Pancreas (tissue), 10 donors: ENCODE measurements at regions not wholly inside any gene's neighbourhood (a gene's known extent, or its start where the extent isn't known, plus 50 kb on each side); places are given as distances from the start of the nearest gene placed in this dataset.

Experiments used
- ATAC-seq, 4 donors: fragments of 200-7000 bp; cut with Tn5 transposase; one replicate each; pipeline versions ENCODE4 v1.8.0 to v1.9.1; 2020; ENCODE audit warnings: mild to moderate bottlenecking in 4 of 4, moderate library complexity in 4 of 4
- DNase-seq, 6 donors: peaks; one replicate each; pipeline ENCODE4 v3.0.0-alpha.2; 2020
- FAIRE-seq: peaks from 2 replicates; lab custom pipeline; 2012; peaks lifted over from hg19 to GRCh38; lab: Jason Lieb, UNC
- H3K27ac ChIP-seq, 4 donors: fragments of 200-600 bp; sonication (generic); 1 replicate in 3 of 4; 2 replicates in 1 of 4; pipeline versions ENCODE4 v1.5.0 to v1.8.0; 2020
- H3K27me3 ChIP-seq, 4 donors: fragments of 200-600 bp; one replicate each; pipeline ENCODE4 v1.8.0; 2021
- H3K36me3 ChIP-seq, 3 donors: fragments of 200-600 bp; sonication (generic) in 1 of 3; one replicate each; pipeline versions ENCODE4 v1.5.0 to v1.8.0; 2020 to 2021
- H3K4me1 ChIP-seq, 3 donors: fragments of 200-600 bp; one replicate each; pipeline ENCODE4 v1.8.0; 2021
- H3K4me3 ChIP-seq, 4 donors: fragments of 200-600 bp; sonication (generic) in 2 of 4; one replicate each; pipeline versions ENCODE4 v1.5.0 to v1.8.0; 2020 to 2021
- H3K9me3 ChIP-seq, 4 donors: fragments of 200-600 bp; one replicate each; pipeline ENCODE4 v1.8.0; 2021
- WGBS, 2 donors: extraction: QIAGEN DNeasy Blood & Tissue Kit; methylation state at CpG; one replicate each; pipeline ENCODE4 v1.1.7; 2013; 5-methylcytosine and 5-hydroxymethylcytosine counted together
- intact Hi-C, 3 donors: fragments of 100-400 bp; cut with DNase I; formaldehyde crosslinking; loops; one replicate each; pipeline versions ENCODE4 v1.11.1 to v1.14.2; 2022
- TF ChIP-seq, protein P1 (sequence below), 4 donors: fragments of 200-600 bp; sonication (generic) in 3 of 4; IDR thresholded peaks; one replicate each; pipeline versions ENCODE4 v1.5.0 to v1.8.0; 2021; ENCODE audit warnings: antibody characterized with exemption in 4 of 4
- donor health status: healthy with polysubstance abuse.
- donor health status: DM: no; HTN: no; CAD: no; lungs with moderate emphysema.
- donor health status: DM: no; HTN: no; CAD: no.
- donor health status: control.
- donor health status: control.
- donor health status: Bipolar disorder and iron deficiency.
- donor health status: DM: yes; HTN: yes; CAD: no.
- donor health status: DM: no; HTN: no; CAD: no.
- donor health status: DM: no; HTN: no; CAD: no.
- donor health status: DM: yes; HTN: yes; CAD: no.

DNA sequence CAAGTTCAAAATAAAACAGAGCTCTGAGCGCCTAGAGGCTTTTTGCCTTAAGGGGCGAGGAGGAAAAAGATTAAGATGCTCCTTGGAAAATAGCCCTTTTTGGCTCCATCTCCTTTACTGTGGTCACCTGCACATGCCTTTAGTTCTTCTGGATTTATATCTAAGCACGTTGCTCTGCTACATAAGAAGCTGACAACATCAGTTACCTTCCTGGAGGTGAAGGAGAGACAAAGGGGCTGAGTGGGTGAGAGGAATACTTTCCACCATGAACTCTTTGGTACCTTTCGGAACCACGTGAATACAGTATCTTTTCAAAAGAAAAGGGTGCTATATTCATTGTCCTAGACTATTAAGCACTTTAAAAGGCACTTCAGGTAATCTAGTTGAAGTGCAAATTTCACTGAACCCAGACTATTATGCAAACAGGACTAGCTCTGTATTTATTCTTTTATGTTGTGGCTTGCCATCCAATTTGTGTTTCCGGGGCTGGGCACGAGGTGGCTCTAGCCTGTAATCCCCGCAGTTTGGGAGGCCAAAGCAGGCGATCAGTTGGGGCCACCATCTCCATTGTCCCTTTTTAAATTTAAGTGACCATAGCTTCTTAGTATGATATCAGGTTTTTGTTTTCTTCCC is 201.5 kb downstream of the TM9SF2 start:
- Histone ChIP-seq H3K4me1 (no peaks in the 10 kb centered on the region), H3K36me3 (no peaks in the 10 kb centered on the region), H3K27ac (no peak overlapping the region), H3K4me3 (no peak overlapping the region), H3K9me3 (no peaks in the 10 kb centered on the region), H3K27me3 (no peaks in the 10 kb centered on the region)
- FAIRE-seq (no peak), ATAC-seq (no peak), DNase-seq (no peak)
- 91 to 92% methylated on average over 9 of the region's 9 CpGs for WGBS, 2 donors
- intact Hi-C loops = no loop called here
- TF ChIP-seq, protein P1, sequence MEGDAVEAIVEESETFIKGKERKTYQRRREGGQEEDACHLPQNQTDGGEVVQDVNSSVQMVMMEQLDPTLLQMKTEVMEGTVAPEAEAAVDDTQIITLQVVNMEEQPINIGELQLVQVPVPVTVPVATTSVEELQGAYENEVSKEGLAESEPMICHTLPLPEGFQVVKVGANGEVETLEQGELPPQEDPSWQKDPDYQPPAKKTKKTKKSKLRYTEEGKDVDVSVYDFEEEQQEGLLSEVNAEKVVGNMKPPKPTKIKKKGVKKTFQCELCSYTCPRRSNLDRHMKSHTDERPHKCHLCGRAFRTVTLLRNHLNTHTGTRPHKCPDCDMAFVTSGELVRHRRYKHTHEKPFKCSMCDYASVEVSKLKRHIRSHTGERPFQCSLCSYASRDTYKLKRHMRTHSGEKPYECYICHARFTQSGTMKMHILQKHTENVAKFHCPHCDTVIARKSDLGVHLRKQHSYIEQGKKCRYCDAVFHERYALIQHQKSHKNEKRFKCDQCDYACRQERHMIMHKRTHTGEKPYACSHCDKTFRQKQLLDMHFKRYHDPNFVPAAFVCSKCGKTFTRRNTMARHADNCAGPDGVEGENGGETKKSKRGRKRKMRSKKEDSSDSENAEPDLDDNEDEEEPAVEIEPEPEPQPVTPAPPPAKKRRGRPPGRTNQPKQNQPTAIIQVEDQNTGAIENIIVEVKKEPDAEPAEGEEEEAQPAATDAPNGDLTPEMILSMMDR (IDR thresholded peaks at IDR 0.05) = no peak

DNA sequence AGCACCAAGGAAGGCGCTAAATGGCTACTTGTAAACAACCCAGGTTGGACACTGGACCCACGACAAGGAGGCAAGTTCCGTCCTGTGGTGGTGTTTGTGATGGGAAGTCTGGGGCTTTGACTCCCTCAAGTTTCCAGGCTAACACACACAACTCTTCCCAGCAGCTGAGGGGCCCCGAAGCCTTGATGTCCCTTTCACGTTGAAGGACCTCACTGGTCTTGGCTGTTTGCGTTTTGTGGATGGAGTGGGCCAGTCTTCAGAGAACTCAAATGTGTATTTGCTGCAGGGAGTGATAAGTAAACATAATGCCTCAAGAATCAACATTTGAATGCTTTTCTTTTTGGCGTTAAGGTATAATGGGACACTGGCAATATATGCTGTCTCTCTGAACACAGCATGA is 199.2 kb downstream of the TM9SF2 start:
- ATAC-seq = no peak
- no peaks in the 10 kb centered on the region for H3K4me1 ChIP-seq
- no peak for DNase-seq
- FAIRE-seq = no peak
- no peaks in the 10 kb centered on the region for H3K27me3 ChIP-seq
- WGBS, 2 donors = 92 to 95% methylated on average over 7 of the region's 7 CpGs
- H3K9me3 ChIP-seq = no peaks in the 10 kb centered on the region
- no peak overlapping the region for H3K4me3 ChIP-seq
- intact Hi-C loops = no loop called here
- H3K36me3 ChIP-seq = no peaks in the 10 kb centered on the region
- H3K27ac ChIP-seq = no peak overlapping the region
- TF ChIP-seq, protein P1 (IDR thresholded peaks at IDR 0.05) = no peak

DNA sequence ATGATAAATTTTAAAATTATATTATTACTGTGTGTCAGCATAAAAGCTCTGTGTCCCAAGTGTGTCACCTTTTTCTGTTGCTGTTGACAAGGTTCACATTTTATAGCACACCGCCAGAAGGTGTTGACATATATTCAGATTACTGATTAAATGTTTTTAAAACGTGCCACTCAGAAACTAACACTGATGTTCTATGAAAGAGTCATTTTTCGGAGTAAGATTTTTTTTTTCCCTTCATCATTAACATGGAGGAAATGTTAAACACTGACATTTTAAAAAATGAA is 197.5 kb downstream of the TM9SF2 start:
- no peaks in the 10 kb centered on the region for H3K9me3 ChIP-seq
- H3K27ac ChIP-seq = no peak overlapping the region
- no peak for FAIRE-seq
- DNase-seq = no peak
- H3K27me3 ChIP-seq = no peaks in the 10 kb centered on the region
- intact Hi-C loops = no loop called here
- no peak overlapping the region for H3K4me3 ChIP-seq
- TF ChIP-seq, protein P1 (IDR thresholded peaks at IDR 0.05) = no peak
- 50 to 54% methylated on average over 3 of the region's 3 CpGs for WGBS, 2 donors
- H3K4me1 ChIP-seq = no peaks in the 10 kb centered on the region
- ATAC-seq = peak in 2 of 4 donors; percentile 30 to 34
- H3K36me3 ChIP-seq = no peaks in the 10 kb centered on the region

DNA sequence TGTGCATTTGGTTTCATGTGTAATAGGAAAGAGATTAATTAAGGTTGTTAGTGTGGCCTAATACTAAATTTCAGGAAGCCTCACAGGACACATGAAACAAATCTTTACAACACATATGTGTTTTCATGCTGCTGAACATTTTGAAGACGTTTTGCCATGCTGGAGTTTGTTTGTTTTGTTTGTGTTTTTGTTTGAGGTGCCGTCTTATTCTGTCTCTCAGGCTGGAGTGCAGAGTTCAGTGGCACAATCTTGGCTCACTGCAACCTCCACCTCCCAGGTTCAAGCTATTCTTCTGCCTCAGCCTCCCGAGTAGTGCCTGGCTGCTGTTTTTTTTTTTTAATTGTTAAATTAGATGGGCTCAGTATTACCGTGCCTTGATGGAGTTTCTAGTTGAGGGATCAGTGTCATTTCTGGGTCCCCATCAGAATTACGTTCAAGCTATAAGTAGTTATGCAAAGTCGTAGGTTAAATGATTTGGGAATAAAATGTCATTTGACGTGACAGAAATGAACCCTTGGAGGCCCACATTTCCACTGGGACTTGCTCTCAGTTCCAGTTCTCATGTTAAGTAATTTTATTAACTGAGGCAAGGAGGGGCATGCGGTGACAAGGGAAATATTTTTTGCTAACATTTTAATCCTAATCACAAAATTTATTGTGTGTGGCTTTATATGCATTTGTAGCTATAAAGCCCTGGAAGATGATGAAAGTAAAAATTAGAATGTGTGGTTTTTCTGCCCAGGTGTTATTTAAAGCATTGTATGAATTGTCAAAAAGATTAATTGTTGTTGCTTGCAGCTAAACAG is 196.9 kb downstream of the TM9SF2 start:
- FAIRE-seq = no peak
- H3K27me3 ChIP-seq = no peaks in the 10 kb centered on the region
- DNase-seq = no peak
- H3K4me1 ChIP-seq = no peaks in the 10 kb centered on the region
- no peak overlapping the region for H3K4me3 ChIP-seq
- ATAC-seq = no peak
- H3K27ac ChIP-seq = no peak overlapping the region
- TF ChIP-seq, protein P1 (IDR thresholded peaks at IDR 0.05) = no peak
- no peaks in the 10 kb centered on the region for H3K36me3 ChIP-seq
- 57% methylated on average over 8 of the region's 8 CpGs for WGBS, 2 donors
- intact Hi-C loops = no loop called here
- no peaks in the 10 kb centered on the region for H3K9me3 ChIP-seq

DNA sequence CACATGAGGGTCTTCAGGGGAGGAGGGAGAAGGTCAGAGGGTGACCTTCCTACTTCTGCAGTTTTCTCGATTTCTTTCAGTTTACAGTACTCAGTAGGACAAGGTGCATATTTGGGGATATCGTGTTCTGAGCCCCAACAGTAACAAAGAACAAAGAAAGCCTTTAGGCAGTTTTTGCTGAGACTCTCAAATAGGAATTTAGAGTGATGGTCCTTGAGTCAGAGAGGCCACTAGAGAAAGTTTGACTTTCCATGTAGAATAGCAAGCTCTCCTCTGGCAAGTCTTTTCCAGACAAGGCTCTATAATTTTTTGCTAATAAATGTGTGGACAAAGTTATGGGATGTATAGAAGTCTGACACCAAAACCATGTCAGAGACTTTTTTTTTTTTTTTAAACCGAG is 194.6 kb downstream of the TM9SF2 start:
- TF ChIP-seq, protein P1 (IDR thresholded peaks at IDR 0.05) = no peak
- intact Hi-C loops = no loop called here

More for the DNA sequence above, 194.6 kb downstream of the TM9SF2 start:
- FAIRE-seq (no peak), ATAC-seq (no peak), DNase-seq (no peak)
- Histone ChIP-seq H3K4me3 (no peak overlapping the region), H3K27me3 (no peaks in the 10 kb centered on the region), H3K9me3 (no peaks in the 10 kb centered on the region), H3K4me1 (no peaks in the 10 kb centered on the region), H3K36me3 (no peaks in the 10 kb centered on the region), H3K27ac (no peak overlapping the region)
- 86 to 96% methylated on average over 3 of the region's 3 CpGs for WGBS, 2 donors
